Karpas-422 (cell line): ENCODE measurements at regions not wholly inside any gene's neighbourhood (a gene's known extent, or its start where the extent isn't known, plus 50 kb on each side); places are given as distances from the start of the nearest gene placed in this dataset.

Experiments
- DNase-seq: peaks from one replicate; pipeline ENCODE4 v3.0.0-alpha.2; 2015
- H2AFZ ChIP-seq: fragments of 200-600 bp; sonication (generic); 2 replicates; pipeline ENCODE4 v1.6.1; 2014; ENCODE audit warnings: antibody characterized with exemption, low read length, mixed read lengths
- H3K27ac ChIP-seq: fragments of 200-600 bp; sonication (generic); 2 replicates; pipeline ENCODE4 v1.5.1; 2014; ENCODE audit warnings: mild to moderate bottlenecking, low read length, moderate library complexity
- H3K27me3 ChIP-seq: fragments of 200-600 bp; sonication (generic); 2 replicates; pipeline ENCODE4 v1.6.1; 2014; ENCODE audit warnings: low read length, mixed read lengths
- H3K36me3 ChIP-seq: fragments of 200-600 bp; sonication (generic); 2 replicates; pipeline ENCODE4 v1.6.1; 2014; ENCODE audit warnings: low read length, mixed read lengths; ENCODE audit not compliant: insufficient read depth
- H3K4me1 ChIP-seq: fragments of 200-600 bp; sonication (generic); 2 replicates; pipeline ENCODE4 v1.6.1; 2014; ENCODE audit warnings: mild to moderate bottlenecking, low read length, mixed read lengths
- H3K4me2 ChIP-seq: fragments of 200-600 bp; sonication (generic); 2 replicates; pipeline ENCODE4 v1.6.1; 2014; ENCODE audit warnings: low read length, low read depth, mild to moderate bottlenecking; ENCODE audit not compliant: poor library complexity, severe bottlenecking
- H3K4me3 ChIP-seq: fragments of 200-600 bp; sonication (generic); 2 replicates; pipeline ENCODE4 v1.5.1; 2014; ENCODE audit warnings: mild to moderate bottlenecking, antibody characterized with exemption, low read length, mixed read lengths
- H3K79me2 ChIP-seq: fragments of 200-600 bp; sonication (generic); 2 replicates; pipeline ENCODE4 v1.6.1; 2014; ENCODE audit warnings: mild to moderate bottlenecking, low read length, mixed read lengths
- H3K9ac ChIP-seq: fragments of 200-600 bp; sonication (generic); 2 replicates; pipeline ENCODE4 v1.6.0; 2014; ENCODE audit warnings: low read length
- H3K9me2 ChIP-seq: fragments of 200-600 bp; sonication (generic), shearing (Covaris generic); replicated peaks from 2 replicates; pipeline ENCODE4 v1.6.0; 2014; ENCODE audit warnings: mild to moderate bottlenecking, low read length, moderate library complexity; ENCODE audit not compliant: insufficient read depth
- H3K9me3 ChIP-seq: fragments of 300-700, 200-600 bp; sonication (generic); 2 replicates; pipeline ENCODE4 v1.6.1; 2014; ENCODE audit warnings: low read length, mixed read lengths
- H4K20me1 ChIP-seq: fragments of 200-600 bp; sonication (generic); 2 replicates; pipeline ENCODE4 v1.6.1; 2014; ENCODE audit warnings: mild to moderate bottlenecking, antibody characterized with exemption, low read length, low read depth; ENCODE audit not compliant: insufficient read depth

DNA sequence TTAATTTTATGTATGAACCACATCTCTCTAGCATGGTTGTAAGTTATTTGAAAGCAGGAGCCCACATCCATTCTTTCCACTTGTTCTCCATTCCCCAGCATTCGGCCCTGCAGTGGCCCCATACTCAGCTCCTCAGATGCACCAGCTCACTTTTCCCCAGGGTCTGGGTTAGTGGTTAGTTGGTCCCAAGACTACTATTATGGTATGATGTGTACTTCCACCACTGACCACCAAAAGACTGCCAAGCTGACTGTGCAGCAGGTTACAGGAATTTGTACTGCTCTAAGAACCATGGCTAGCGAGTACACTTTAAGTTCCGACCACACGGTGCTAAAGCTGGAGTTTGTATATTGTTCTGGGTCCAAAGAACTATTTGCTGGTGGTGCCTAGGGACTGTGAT is 413.6 kb upstream of the TCF4 start:
- H3K4me1 ChIP-seq: no peaks in the 10 kb centered on the region
- no peaks in the 10 kb centered on the region for H3K79me2 ChIP-seq
- no peaks in the 10 kb centered on the region for H3K9me3 ChIP-seq
- H3K27ac ChIP-seq: no peak overlapping the region
- no peaks in the 10 kb centered on the region for H3K36me3 ChIP-seq
- H3K4me3 ChIP-seq: no peak overlapping the region
- no peaks in the 10 kb centered on the region for H4K20me1 ChIP-seq
- no peak overlapping the region for H3K9ac ChIP-seq
- no peak overlapping the region for H3K4me2 ChIP-seq
- H3K9me2 ChIP-seq: no peaks in the 10 kb centered on the region
- H3K27me3 ChIP-seq: no peaks in the 10 kb centered on the region
- DNase-seq: no peak
- no peak overlapping the region for H2AFZ ChIP-seq

DNA sequence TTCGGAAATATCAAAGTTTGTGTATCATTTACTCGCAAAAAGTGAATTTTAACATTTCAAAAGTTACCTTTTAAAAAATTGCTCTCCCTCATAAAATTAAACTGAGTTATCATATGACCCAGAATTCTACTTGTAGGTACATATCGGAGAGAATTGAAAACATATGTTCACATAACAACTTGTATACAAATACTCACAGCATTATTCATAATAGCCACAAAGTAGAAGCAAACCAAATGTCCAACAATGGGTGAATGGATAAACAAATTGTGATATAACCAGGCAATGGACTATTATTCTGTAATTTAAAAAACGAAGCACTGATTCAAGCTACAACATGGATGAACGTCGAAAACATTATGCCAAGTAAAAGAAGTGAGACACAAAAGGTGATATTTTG is 412.0 kb upstream of the TCF4 start:
- no peaks in the 10 kb centered on the region for H3K27me3 ChIP-seq
- no peaks in the 10 kb centered on the region for H3K9me2 ChIP-seq
- H3K4me1 ChIP-seq: no peaks in the 10 kb centered on the region
- no peak for DNase-seq
- H3K79me2 ChIP-seq: no peaks in the 10 kb centered on the region
- H3K4me2 ChIP-seq: no peak overlapping the region
- H3K4me3 ChIP-seq: no peak overlapping the region
- H3K27ac ChIP-seq: no peak overlapping the region
- no peaks in the 10 kb centered on the region for H4K20me1 ChIP-seq
- no peak overlapping the region for H2AFZ ChIP-seq
- H3K36me3 ChIP-seq: no peaks in the 10 kb centered on the region
- H3K9ac ChIP-seq: no peak overlapping the region
- H3K9me3 ChIP-seq: no peaks in the 10 kb centered on the region

DNA sequence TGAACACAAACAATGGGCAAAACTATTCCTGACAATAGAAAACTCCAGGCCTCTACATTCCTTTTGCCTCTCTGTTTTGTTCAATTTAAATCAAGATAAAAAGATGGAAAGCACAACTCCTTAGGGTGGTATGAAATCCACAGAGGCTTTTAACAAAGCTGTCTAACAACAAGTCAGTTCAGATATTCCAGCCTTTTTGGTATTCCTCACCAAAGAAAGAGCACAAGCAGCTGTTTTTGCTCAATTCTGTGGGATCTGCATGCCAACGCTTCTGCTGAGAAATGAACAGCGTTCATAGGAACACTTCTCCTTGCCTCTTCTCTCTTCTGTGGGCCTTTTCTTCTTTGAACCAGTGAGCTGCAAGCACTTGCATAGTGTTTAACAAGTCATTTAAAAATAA is 411.6 kb upstream of the TCF4 start:
- Histone ChIP-seq H3K36me3 (no peaks in the 10 kb centered on the region), H3K79me2 (no peaks in the 10 kb centered on the region), H4K20me1 (no peaks in the 10 kb centered on the region), H3K4me3 (no peak overlapping the region), H3K9me2 (no peaks in the 10 kb centered on the region), H3K9me3 (no peaks in the 10 kb centered on the region), H3K9ac (no peak overlapping the region), H3K4me2 (no peak overlapping the region), H2AFZ (no peak overlapping the region), H3K4me1 (no peaks in the 10 kb centered on the region), H3K27ac (no peak overlapping the region), H3K27me3 (no peaks in the 10 kb centered on the region)
- DNase-seq: no peak

DNA sequence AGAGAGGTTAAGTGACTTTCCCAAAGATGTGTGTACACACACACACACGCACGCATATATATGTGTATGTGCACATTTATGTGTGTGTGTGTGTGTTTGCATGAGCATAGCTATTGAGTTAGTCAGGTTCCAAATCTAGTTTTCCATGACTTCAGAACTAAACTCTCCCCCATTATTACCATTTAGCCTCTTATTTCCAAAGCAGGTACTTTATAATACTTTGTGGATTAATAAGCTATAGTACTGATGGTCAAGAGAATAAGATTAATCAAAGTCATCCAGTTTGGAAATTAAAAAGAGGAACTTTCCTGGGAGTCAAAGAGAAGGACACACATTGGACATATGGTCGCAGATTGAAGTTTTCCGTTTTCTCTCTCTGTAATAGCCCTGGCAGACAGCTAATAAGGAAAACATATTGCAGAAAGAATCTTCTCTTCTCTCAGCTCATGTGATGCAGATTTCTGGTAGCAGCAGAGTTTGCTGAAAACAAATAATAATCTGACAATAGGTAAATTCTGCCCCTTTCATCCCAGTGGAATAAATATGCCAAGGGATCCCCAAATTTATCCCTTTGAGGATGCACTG is 410.9 kb upstream of the TCF4 start:
- Histone ChIP-seq H3K27ac (no peak overlapping the region), H3K9me2 (no peaks in the 10 kb centered on the region)
- no peak for DNase-seq

DNA sequence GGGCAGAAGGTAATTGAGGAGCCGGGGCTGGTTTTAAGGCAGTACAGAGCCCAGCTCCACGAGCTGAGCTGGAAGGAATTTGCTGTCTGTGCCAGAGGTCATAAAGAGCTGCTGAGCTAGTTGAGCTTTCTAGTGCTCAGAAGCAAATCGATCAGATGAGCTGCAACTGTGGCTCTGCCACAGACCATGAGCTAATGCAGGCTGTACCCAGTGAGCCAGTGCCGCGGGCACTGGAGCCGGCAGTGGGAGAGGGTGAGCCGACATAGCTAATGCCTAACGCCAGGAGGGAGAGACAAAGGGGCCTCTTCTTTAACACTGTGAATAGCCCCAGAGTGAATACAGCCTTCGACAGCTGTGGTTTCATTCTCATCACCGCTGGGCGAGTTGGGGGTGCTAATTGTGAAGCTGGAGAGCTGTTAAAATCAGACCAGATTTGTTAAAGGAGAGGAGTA is 410.1 kb upstream of the TCF4 start:
- H3K4me2 ChIP-seq: no peak overlapping the region
- no peak overlapping the region for H2AFZ ChIP-seq

More for the DNA sequence above, 410.9 kb upstream of the TCF4 start:
- Histone ChIP-seq H2AFZ (no peak overlapping the region), H3K4me3 (no peak overlapping the region), H3K27me3 (no peaks in the 10 kb centered on the region), H3K9ac (no peak overlapping the region), H3K36me3 (no peaks in the 10 kb centered on the region), H3K79me2 (no peaks in the 10 kb centered on the region), H3K4me1 (no peaks in the 10 kb centered on the region), H3K9me3 (no peaks in the 10 kb centered on the region), H4K20me1 (no peaks in the 10 kb centered on the region), H3K4me2 (no peak overlapping the region)

DNA sequence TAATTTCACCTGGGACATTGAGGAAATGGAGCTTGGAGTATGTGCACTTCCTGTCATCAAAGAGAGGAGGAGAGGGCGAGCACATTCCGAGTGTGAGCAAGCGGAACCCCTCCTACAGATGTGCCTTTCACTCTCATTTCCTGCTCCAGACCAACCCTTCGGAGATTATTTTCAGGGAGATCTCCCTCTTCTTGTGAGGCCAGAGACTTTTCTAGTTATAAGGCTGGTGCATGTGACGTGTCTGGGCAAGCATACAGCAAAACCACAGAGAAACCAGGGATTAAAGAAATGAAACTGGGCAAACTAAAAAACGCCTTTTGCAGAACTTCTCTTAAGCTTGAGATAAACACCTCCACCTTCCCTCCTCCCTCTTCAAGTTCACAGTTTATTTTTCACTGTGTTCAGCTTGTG is 409.2 kb upstream of the TCF4 start:
- Histone ChIP-seq H3K9me3 (no peaks in the 10 kb centered on the region), H3K4me2 (no peak overlapping the region), H3K4me3 (no peak overlapping the region), H3K79me2 (no peaks in the 10 kb centered on the region), H3K27me3 (no peaks in the 10 kb centered on the region), H3K27ac (no peak overlapping the region), H3K36me3 (no peaks in the 10 kb centered on the region), H3K9me2 (no peaks in the 10 kb centered on the region), H2AFZ (no peak overlapping the region), H4K20me1 (no peaks in the 10 kb centered on the region), H3K4me1 (no peaks in the 10 kb centered on the region), H3K9ac (no peak overlapping the region)
- DNase-seq: no peak

More for the DNA sequence above, 410.1 kb upstream of the TCF4 start:
- no peaks in the 10 kb centered on the region for H3K4me1 ChIP-seq
- H3K79me2 ChIP-seq: no peaks in the 10 kb centered on the region
- no peaks in the 10 kb centered on the region for H3K9me3 ChIP-seq
- no peaks in the 10 kb centered on the region for H3K36me3 ChIP-seq
- no peaks in the 10 kb centered on the region for H4K20me1 ChIP-seq
- H3K4me3 ChIP-seq: no peak overlapping the region
- no peak overlapping the region for H3K27ac ChIP-seq
- no peaks in the 10 kb centered on the region for H3K27me3 ChIP-seq
- DNase-seq: no peak
- no peak overlapping the region for H3K9ac ChIP-seq
- H3K9me2 ChIP-seq: no peaks in the 10 kb centered on the region

DNA sequence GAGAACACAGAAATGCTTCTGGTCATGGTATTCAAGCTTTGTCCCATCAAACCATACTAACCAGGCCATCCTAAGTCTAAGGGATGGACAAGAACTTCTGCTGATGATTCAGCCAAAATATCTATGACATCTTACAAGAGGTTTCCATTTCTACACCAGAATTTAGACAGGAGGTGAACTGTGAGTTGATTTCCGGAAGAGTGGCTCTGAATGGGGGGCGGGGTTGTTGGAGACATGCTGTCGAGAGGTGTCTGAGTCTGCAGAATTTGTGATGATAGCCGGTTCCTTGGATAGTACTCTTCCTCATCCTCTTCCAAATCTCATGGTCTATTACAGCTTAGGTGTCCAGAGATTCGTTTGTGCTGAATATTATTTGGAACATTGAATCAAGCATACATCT is 408.7 kb upstream of the TCF4 start:
- no peak overlapping the region for H3K9ac ChIP-seq
- no peak overlapping the region for H2AFZ ChIP-seq
- no peaks in the 10 kb centered on the region for H4K20me1 ChIP-seq
- H3K27me3 ChIP-seq: no peaks in the 10 kb centered on the region
- H3K36me3 ChIP-seq: no peaks in the 10 kb centered on the region
- no peaks in the 10 kb centered on the region for H3K4me1 ChIP-seq
- no peaks in the 10 kb centered on the region for H3K9me2 ChIP-seq
- H3K4me2 ChIP-seq: no peak overlapping the region
- no peak overlapping the region for H3K4me3 ChIP-seq
- no peak for DNase-seq
- no peak overlapping the region for H3K27ac ChIP-seq
- no peaks in the 10 kb centered on the region for H3K79me2 ChIP-seq
- no peaks in the 10 kb centered on the region for H3K9me3 ChIP-seq

DNA sequence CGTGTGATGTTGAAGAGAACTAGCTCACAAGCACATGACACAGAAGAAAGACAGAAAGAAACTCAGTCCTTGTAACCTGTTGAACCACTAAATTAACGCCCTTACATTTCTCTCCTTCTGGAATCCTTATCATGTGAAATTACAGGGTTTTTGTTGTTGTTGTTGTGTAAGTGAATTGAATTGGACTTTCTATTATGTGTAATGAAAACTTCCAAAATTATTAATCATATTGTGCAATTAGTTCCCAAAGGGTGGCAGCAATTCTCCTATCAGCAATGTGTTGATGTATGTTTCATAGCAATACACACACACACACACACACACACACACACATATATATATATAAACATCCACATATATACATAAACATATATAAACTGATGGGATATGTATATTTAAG is 402.2 kb upstream of the TCF4 start:
- Histone ChIP-seq H3K9me3 (no peaks in the 10 kb centered on the region), H2AFZ (no peak overlapping the region), H3K27me3 (no peaks in the 10 kb centered on the region), H3K79me2 (no peaks in the 10 kb centered on the region), H3K9ac (no peak overlapping the region), H3K36me3 (no peaks in the 10 kb centered on the region), H3K4me1 (no peaks in the 10 kb centered on the region; the same call in 1 of the 2 replicates), H3K27ac (no peak overlapping the region), H3K9me2 (no peaks in the 10 kb centered on the region), H4K20me1 (no peaks in the 10 kb centered on the region), H3K4me3 (no peak overlapping the region), H3K4me2 (no peak overlapping the region)
- no peak for DNase-seq

DNA sequence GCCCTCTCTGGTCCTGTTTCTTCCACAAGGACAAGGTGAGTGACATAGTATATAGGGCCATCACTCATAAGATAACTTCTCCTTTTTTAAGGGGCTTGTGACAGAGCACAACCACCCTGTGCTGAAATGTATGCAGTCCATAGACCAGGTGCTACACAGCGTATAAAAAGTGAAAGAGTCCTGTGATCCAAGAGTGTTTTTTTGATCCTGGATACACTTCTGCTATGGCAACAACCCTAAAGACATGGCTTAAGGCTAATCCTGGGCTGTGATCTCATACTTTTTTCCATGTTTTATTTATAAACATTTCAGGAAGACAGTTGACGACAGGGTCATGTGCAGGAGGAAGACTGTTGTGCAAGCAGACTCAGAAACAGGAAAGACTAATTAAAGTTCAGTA is 400.5 kb upstream of the TCF4 start:
- Histone ChIP-seq H3K9ac (no peak overlapping the region), H3K36me3 (no peaks in the 10 kb centered on the region), H3K79me2 (no peaks in the 10 kb centered on the region), H3K27me3 (no peaks in the 10 kb centered on the region), H3K9me3 (no peaks in the 10 kb centered on the region), H3K4me1 (no peaks in the 10 kb centered on the region; the same call in 1 of the 2 replicates), H3K9me2 (no peaks in the 10 kb centered on the region), H3K4me2 (no peak overlapping the region), H3K27ac (no peak overlapping the region), H2AFZ (no peak overlapping the region), H3K4me3 (no peak overlapping the region), H4K20me1 (no peaks in the 10 kb centered on the region)
- no peak for DNase-seq
